ENCODE measurements at regions not wholly inside any gene's neighbourhood (a gene's known extent, or its start where the extent isn't known, plus 50 kb on each side); places are given as distances from the start of the nearest gene placed in this dataset.
"Not testable (repeated sequence)": the region's sequence is repeated elsewhere in the genome, so short reads cannot be mapped to it uniquely, and the experiment has no call there.

GRCh38 chr9:100639854-100640253, 62.0 kb downstream of the CAVIN4 start:
- DNase-seq = no peak

GRCh38 chr9:100640447-100641050, 62.7 kb downstream of the CAVIN4 start:
- DNase-seq = no peak

GRCh38 chr9:100641166-100641565, 63.3 kb downstream of the CAVIN4 start:
- no peak for DNase-seq

GRCh38 chr9:100652850-100653249, 75.0 kb downstream of the CAVIN4 start:
- DNase-seq = no peak

- no peak for DNase-seq
Measured at GRCh38 chr9:100653643-100654334, 75.9 kb downstream of the CAVIN4 start.

- not testable (repeated sequence) for DNase-seq
Measured at GRCh38 chr9:100656851-100657250, 79.0 kb downstream of the CAVIN4 start.

- DNase-seq = no peak
Measured at GRCh38 chr9:100661668-100662067, 83.8 kb downstream of the CAVIN4 start.

- no peak for DNase-seq
Measured at GRCh38 chr9:100662122-100662521, 84.2 kb downstream of the CAVIN4 start.

- DNase-seq = no peak
Measured at GRCh38 chr9:100667448-100667847, 89.6 kb downstream of the CAVIN4 start.

- DNase-seq = no peak
Measured at GRCh38 chr9:100668024-100668423, 90.1 kb downstream of the CAVIN4 start.

GRCh38 chr9:100669968-100670367, 92.1 kb downstream of the CAVIN4 start:
- DNase-seq = no peak

- no peak for DNase-seq
Measured at GRCh38 chr9:100670719-100671118, 92.8 kb downstream of the CAVIN4 start.

GRCh38 chr9:100671898-100672297, 94.0 kb downstream of the CAVIN4 start:
- no peak for DNase-seq

GRCh38 chr9:100673249-100673648, 95.4 kb downstream of the CAVIN4 start:
- no peak for DNase-seq

- DNase-seq = no peak
Measured at GRCh38 chr9:100674419-100675122, 96.7 kb downstream of the CAVIN4 start.

GRCh38 chr9:100679834-100680233, 102.0 kb downstream of the CAVIN4 start:
- no peak for DNase-seq

GRCh38 chr9:100686420-100686819, 108.5 kb downstream of the CAVIN4 start:
- DNase-seq = no peak

- no peak for DNase-seq
Measured at GRCh38 chr9:100689635-100690034, 111.8 kb downstream of the CAVIN4 start.

GRCh38 chr9:100690438-100690837, 112.6 kb downstream of the CAVIN4 start:
- no peak for DNase-seq

GRCh38 chr9:100697339-100697738, 119.5 kb downstream of the CAVIN4 start:
- DNase-seq = no peak

GRCh38 chr9:100698945-100699344, 121.1 kb downstream of the CAVIN4 start:
- no peak for DNase-seq

- no peak for DNase-seq
Measured at GRCh38 chr9:100699668-100700067, 121.8 kb downstream of the CAVIN4 start.

- DNase-seq = no peak
Measured at GRCh38 chr9:100700689-100701318, 122.9 kb downstream of the CAVIN4 start.
